CD4-positive, alpha-beta T cell (primary cell): ENCODE measurements at regions not wholly inside any gene's neighbourhood (a gene's known extent, or its start where the extent isn't known, plus 50 kb on each side); places are given as distances from the start of the nearest gene placed in this dataset.

Experiments used
- ATAC-seq: fragments of 200-7000 bp; cut with Tn5 transposase; one replicate; pipeline ENCODE4 v1.10.0; 2022; ENCODE audit warnings: mild to moderate bottlenecking; ENCODE audit not compliant: poor library complexity
- CTCF ChIA-PET: fragments of 350-600 bp; sonication (Branson Sonifier 250); formaldehyde crosslinking; loops from one replicate; lab custom pipeline; 2021; ENCODE audit warnings: antibody characterized with exemption, inconsistent platforms; lab: Charles Lee
- POLR2A ChIA-PET: fragments of 350-600 bp; sonication (Branson Sonifier 250); formaldehyde crosslinking; loops from one replicate; lab custom pipeline; 2021; ENCODE audit warnings: antibody characterized with exemption, inconsistent platforms; lab: Charles Lee
- DNase-seq, 14 experiments: peaks; one replicate each; pipeline ENCODE4 v3.0.0-alpha.2; 2013 to 2020; ENCODE audit warnings: mixed read lengths in 2 of 14
- H3K27ac ChIP-seq, 2 donors: one replicate each; pipeline versions ENCODE4 v1.5.1 to v1.7.0; 2013; ENCODE audit warnings: low read length in 2 of 2, low read depth in 1 of 2, mild to moderate bottlenecking in 1 of 2
- H3K27me3 ChIP-seq, 2 experiments: 1 replicate in 1 of 2; 2 replicates in 1 of 2; pipeline versions ENCODE4 v1.6.1 to v1.7.0; 2013; ENCODE audit warnings: low read length in 2 of 2, control low read depth in 1 of 2, mild to moderate bottlenecking in 1 of 2, moderate library complexity in 1 of 2; ENCODE audit not compliant: insufficient read depth in 2 of 2, control insufficient read depth in 1 of 2
- H3K36me3 ChIP-seq: one replicate; pipeline ENCODE4 v1.6.1; 2013; ENCODE audit warnings: low read length, control low read depth; ENCODE audit not compliant: insufficient read depth
- H3K4me1 ChIP-seq: one replicate; pipeline ENCODE4 v1.6.1; 2013; ENCODE audit warnings: low read length, control low read depth; ENCODE audit not compliant: insufficient read depth
- H3K4me3 ChIP-seq: one replicate; pipeline ENCODE4 v1.5.1; 2013; ENCODE audit warnings: mild to moderate bottlenecking, low read length, moderate library complexity
- H3K9me3 ChIP-seq, 2 experiments: 1 replicate in 1 of 2; 2 replicates in 1 of 2; pipeline versions ENCODE4 v1.6.1 to v1.7.0; 2013; ENCODE audit warnings: low read length in 2 of 2, mild to moderate bottlenecking in 2 of 2, control low read depth in 1 of 2, moderate library complexity in 1 of 2; ENCODE audit not compliant: control insufficient read depth in 1 of 2, insufficient read depth in 1 of 2
- H3K27ac Mint-ChIP-seq: one replicate; pipeline ENCODE4 v1.8.0; 2020; ENCODE audit warnings: mixed read lengths
- H3K27me3 Mint-ChIP-seq: one replicate; pipeline ENCODE4 v1.8.0; 2021; ENCODE audit warnings: mixed read lengths
- H3K36me3 Mint-ChIP-seq: one replicate; pipeline ENCODE4 v1.8.0; 2021; ENCODE audit warnings: low read depth, mixed read lengths
- H3K4me1 Mint-ChIP-seq: one replicate; pipeline ENCODE4 v1.8.0; 2021; ENCODE audit warnings: low read depth, mixed read lengths
- H3K4me3 Mint-ChIP-seq: one replicate; pipeline ENCODE4 v1.8.0; 2020; ENCODE audit warnings: mild to moderate bottlenecking, mixed read lengths
- H3K9me3 Mint-ChIP-seq: one replicate; pipeline ENCODE4 v1.8.0; 2020; ENCODE audit warnings: mixed read lengths
- intact Hi-C, 2 experiments: fragments of 100-400 bp; cut with DNase I in 1 of 2; cut with micrococcal nuclease in 1 of 2; formaldehyde crosslinking; loops; one replicate each; pipeline versions ENCODE4 v1.15.1 to v1.9.0; 2023 to 2025; cut with DNase I, micrococcal nuclease
- TF ChIP-seq, protein P1 (sequence below): fragments of 200-600 bp; IDR thresholded peaks from one replicate; pipeline ENCODE4 v1.8.0; 2022; ENCODE audit warnings: antibody characterized with exemption, mild to moderate bottlenecking

DNA sequence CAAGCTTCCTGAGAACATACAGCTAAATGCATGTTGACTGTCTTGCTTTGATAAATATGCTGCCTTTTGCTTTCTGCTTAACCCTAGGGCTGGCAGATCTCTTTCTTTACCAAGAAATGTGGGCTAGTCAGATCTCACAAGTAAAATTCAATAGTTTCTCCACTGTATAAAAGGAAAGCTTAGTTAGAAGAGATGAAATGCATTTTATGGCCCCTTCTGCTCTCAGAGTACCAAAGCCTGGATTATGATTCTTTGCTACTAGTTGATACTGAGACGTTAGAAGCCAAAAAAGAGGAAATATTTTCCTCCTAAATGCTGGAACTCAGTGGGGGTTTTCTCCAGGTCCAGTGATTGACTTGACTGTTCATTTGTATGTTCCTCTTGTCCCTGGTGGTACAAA, 552.7 kb downstream of the SNAPC1 start:
- ChIA-PET CTCF (no interaction called here), POLR2A (no interaction called here)
- ATAC-seq (no peak), DNase-seq (no peak)
- Mint-ChIP-seq H3K27me3 (no peaks in the 10 kb centered on the region), H3K27ac (no peak overlapping the region), H3K4me1 (no peaks in the 10 kb centered on the region), H3K4me3 (no peak overlapping the region), H3K9me3 (peaks cover 3% of the 10 kb centered on the region), H3K36me3 (no peaks in the 10 kb centered on the region)
- TF ChIP-seq, protein P1, sequence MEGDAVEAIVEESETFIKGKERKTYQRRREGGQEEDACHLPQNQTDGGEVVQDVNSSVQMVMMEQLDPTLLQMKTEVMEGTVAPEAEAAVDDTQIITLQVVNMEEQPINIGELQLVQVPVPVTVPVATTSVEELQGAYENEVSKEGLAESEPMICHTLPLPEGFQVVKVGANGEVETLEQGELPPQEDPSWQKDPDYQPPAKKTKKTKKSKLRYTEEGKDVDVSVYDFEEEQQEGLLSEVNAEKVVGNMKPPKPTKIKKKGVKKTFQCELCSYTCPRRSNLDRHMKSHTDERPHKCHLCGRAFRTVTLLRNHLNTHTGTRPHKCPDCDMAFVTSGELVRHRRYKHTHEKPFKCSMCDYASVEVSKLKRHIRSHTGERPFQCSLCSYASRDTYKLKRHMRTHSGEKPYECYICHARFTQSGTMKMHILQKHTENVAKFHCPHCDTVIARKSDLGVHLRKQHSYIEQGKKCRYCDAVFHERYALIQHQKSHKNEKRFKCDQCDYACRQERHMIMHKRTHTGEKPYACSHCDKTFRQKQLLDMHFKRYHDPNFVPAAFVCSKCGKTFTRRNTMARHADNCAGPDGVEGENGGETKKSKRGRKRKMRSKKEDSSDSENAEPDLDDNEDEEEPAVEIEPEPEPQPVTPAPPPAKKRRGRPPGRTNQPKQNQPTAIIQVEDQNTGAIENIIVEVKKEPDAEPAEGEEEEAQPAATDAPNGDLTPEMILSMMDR: no peak
- no peaks in the 10 kb centered on the region for H3K9me3 ChIP-seq
- no peak overlapping the region for H3K4me3 ChIP-seq
- no peaks in the 10 kb centered on the region for H3K36me3 ChIP-seq
- H3K4me1 ChIP-seq: no peaks in the 10 kb centered on the region
- intact Hi-C loops: no loop called here
- H3K27ac ChIP-seq: no peak overlapping the region
- no peaks in the 10 kb centered on the region for H3K27me3 ChIP-seq

DNA sequence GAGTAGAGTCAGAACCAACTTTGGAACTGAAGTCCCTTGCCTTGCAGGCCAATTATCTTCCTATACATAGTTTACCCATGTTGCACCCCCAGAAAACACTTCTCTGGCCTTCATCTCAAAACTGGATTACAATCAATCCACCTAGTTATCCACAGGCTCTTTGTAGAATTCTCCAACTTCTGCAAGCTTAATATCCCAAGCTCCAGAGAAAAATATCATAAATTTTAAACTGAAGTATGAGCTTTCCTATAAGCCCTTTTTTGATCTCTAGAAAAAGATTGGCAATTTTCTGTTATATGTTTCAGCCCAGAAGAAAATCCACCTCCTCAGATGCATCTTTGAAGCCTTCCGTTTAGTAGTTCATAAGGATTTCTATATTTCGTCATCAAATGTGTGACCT, 553.4 kb downstream of the SNAPC1 start:
- H3K4me1 ChIP-seq: no peaks in the 10 kb centered on the region
- CTCF ChIA-PET: no interaction called here
- Mint-ChIP-seq H3K4me3 (no peak overlapping the region), H3K4me1 (no peaks in the 10 kb centered on the region), H3K27me3 (no peaks in the 10 kb centered on the region), H3K36me3 (no peaks in the 10 kb centered on the region), H3K9me3 (peaks cover 3% of the 10 kb centered on the region), H3K27ac (no peak overlapping the region)
- ATAC-seq (no peak), DNase-seq (no peak)
- H3K9me3 ChIP-seq: no peaks in the 10 kb centered on the region
- H3K4me3 ChIP-seq: no peak overlapping the region
- POLR2A ChIA-PET: no interaction called here
- no peaks in the 10 kb centered on the region for H3K36me3 ChIP-seq
- no peak overlapping the region for H3K27ac ChIP-seq
- intact Hi-C loops: no loop called here
- TF ChIP-seq, protein P1: no peak
- no peaks in the 10 kb centered on the region for H3K27me3 ChIP-seq

DNA sequence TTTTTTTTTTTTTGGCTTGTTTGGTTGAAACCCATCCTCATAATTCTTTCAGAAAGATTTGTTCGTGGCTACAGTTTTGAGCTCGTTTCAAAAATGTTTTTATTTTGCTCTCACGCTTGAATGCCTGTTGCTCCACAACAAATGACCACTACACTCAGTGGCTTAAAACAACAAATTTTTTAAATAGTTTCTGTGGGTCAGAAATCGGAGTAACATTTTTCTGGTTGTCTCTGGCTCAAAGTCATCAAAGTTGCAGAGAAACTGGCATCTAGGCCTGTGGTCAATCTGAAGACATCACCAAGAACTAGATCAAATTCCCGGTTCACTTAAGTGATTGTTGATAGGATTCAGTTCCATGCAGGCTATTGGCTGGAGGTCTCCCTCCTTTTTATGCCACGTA, 560.0 kb downstream of the SNAPC1 start:
- ChIA-PET POLR2A (no interaction called here), CTCF (no interaction called here)
- TF ChIP-seq, protein P1: no peak
- intact Hi-C loops: no loop called here
- no peak overlapping the region for H3K27ac ChIP-seq
- peaks cover 12% of the 10 kb centered on the region for H3K9me3 Mint-ChIP-seq
- H3K4me1 Mint-ChIP-seq: no peaks in the 10 kb centered on the region
- no peak overlapping the region for H3K4me3 Mint-ChIP-seq
- no peaks in the 10 kb centered on the region for H3K27me3 ChIP-seq
- no peak overlapping the region for H3K27ac Mint-ChIP-seq
- no peak for DNase-seq
- no peaks in the 10 kb centered on the region for H3K9me3 ChIP-seq
- no peak for ATAC-seq
- H3K4me3 ChIP-seq: no peak overlapping the region
- H3K4me1 ChIP-seq: no peaks in the 10 kb centered on the region
- H3K27me3 Mint-ChIP-seq: no peaks in the 10 kb centered on the region
- no peaks in the 10 kb centered on the region for H3K36me3 Mint-ChIP-seq
- H3K36me3 ChIP-seq: no peaks in the 10 kb centered on the region
